ENCODE measurements at regions not wholly inside any gene's neighbourhood (a gene's known extent, or its start where the extent isn't known, plus 50 kb on each side); places are given as distances from the start of the nearest gene placed in this dataset.
A peak's percentile ranks its signal among the peaks of the same experiment; 100 is the strongest.

- TF ChIP-seq EZH2 (IDR thresholded peaks at IDR 0.05; ENCODE audit: low read length, missing control alignments) = no peak
- H3K36me3 ChIP-seq (ENCODE audit: control insufficient read depth, insufficient read depth, low read length) = no peaks in the 10 kb centered on the region
These were observed 448.6 kb downstream of the ZNF608 start for GRCh38 chr5:124297826-124298225.

GRCh38 chr5:124292322-124292855, 454.1 kb downstream of the ZNF608 start:
- H3K36me3 ChIP-seq (ENCODE audit: control insufficient read depth, insufficient read depth, low read length) = no peaks in the 10 kb centered on the region
- H3K4me1 ChIP-seq (ENCODE audit: control insufficient read depth, extremely low read depth, insufficient read depth, low read length) = no peaks in the 10 kb centered on the region
- no peak overlapping the region for H2AFZ ChIP-seq (ENCODE audit: low read length)
- no peak overlapping the region for H3K4me2 ChIP-seq (ENCODE audit: extremely low read depth, insufficient read depth, low read length)
- H3K79me2 ChIP-seq (ENCODE audit: control insufficient read depth, insufficient read depth, low read length) = no peaks in the 10 kb centered on the region
- no peaks in the 10 kb centered on the region for H3K27me3 ChIP-seq (ENCODE audit: control insufficient read depth, insufficient read depth, low read length)
- H4K20me1 ChIP-seq (ENCODE audit: control insufficient read depth, extremely low read depth, insufficient read depth, low read length) = no peaks in the 10 kb centered on the region
- H3K4me3 ChIP-seq (replicated peaks in 1 of 4; ENCODE audit: control extremely low read depth in 1 of 4, insufficient read depth in 1 of 4, low read depth in 3 of 4, low read length in 4 of 4) = no peak overlapping the region
- H3K9me3 ChIP-seq (ENCODE audit: control insufficient read depth, insufficient read depth, low read depth, low read length) = no peaks in the 10 kb centered on the region
- no peak for DNase-seq (ENCODE audit: low read depth in 2 of 2)
- TF ChIP-seq CTCF (conservative IDR thresholded peaks at IDR 0.05 in 1 of 2, IDR thresholded peaks at IDR 0.05 in 1 of 2; ENCODE audit: low read depth in 1 of 2, low read length in 2 of 2) = no peak
- no peak for TF ChIP-seq EZH2 (IDR thresholded peaks at IDR 0.05; ENCODE audit: low read length, missing control alignments)
- no peak overlapping the region for H3K27ac ChIP-seq (ENCODE audit: insufficient read depth, low read length)
- no peak overlapping the region for H3K9ac ChIP-seq (ENCODE audit: insufficient read depth, low read length)

More at GRCh38 chr5:124297826-124298225, 448.6 kb downstream of the ZNF608 start:
- Histone ChIP-seq H3K4me2 (ENCODE audit: extremely low read depth, insufficient read depth, low read length) (no peak overlapping the region), H2AFZ (ENCODE audit: low read length) (no peak overlapping the region), H3K4me3 (replicated peaks in 1 of 4; ENCODE audit: control extremely low read depth in 1 of 4, insufficient read depth in 1 of 4, low read depth in 3 of 4, low read length in 4 of 4) (no peak overlapping the region), H3K4me1 (ENCODE audit: control insufficient read depth, extremely low read depth, insufficient read depth, low read length) (no peaks in the 10 kb centered on the region), H4K20me1 (ENCODE audit: control insufficient read depth, extremely low read depth, insufficient read depth, low read length) (no peaks in the 10 kb centered on the region), H3K79me2 (ENCODE audit: control insufficient read depth, insufficient read depth, low read length) (no peaks in the 10 kb centered on the region), H3K9me3 (ENCODE audit: control insufficient read depth, insufficient read depth, low read depth, low read length) (no peaks in the 10 kb centered on the region), H3K27ac (ENCODE audit: insufficient read depth, low read length) (no peak overlapping the region), H3K27me3 (ENCODE audit: control insufficient read depth, insufficient read depth, low read length) (no peaks in the 10 kb centered on the region), H3K9ac (ENCODE audit: insufficient read depth, low read length) (no peak overlapping the region)
- peak in 1 of 2 donors; percentile 10 for DNase-seq (ENCODE audit: low read depth in 2 of 2)

- no peak for DNase-seq (ENCODE audit: low read depth in 2 of 2)
- Histone ChIP-seq H3K4me2 (ENCODE audit: extremely low read depth, insufficient read depth, low read length) (no peak overlapping the region), H3K9me3 (ENCODE audit: control insufficient read depth, insufficient read depth, low read depth, low read length) (no peaks in the 10 kb centered on the region), H3K4me3 (replicated peaks in 1 of 4; ENCODE audit: control extremely low read depth in 1 of 4, insufficient read depth in 1 of 4, low read depth in 3 of 4, low read length in 4 of 4) (no peak overlapping the region), H3K9ac (ENCODE audit: insufficient read depth, low read length) (no peak overlapping the region), H3K79me2 (ENCODE audit: control insufficient read depth, insufficient read depth, low read length) (no peaks in the 10 kb centered on the region), H3K36me3 (ENCODE audit: control insufficient read depth, insufficient read depth, low read length) (no peaks in the 10 kb centered on the region), H3K4me1 (ENCODE audit: control insufficient read depth, extremely low read depth, insufficient read depth, low read length) (no peaks in the 10 kb centered on the region), H4K20me1 (ENCODE audit: control insufficient read depth, extremely low read depth, insufficient read depth, low read length) (no peaks in the 10 kb centered on the region), H3K27ac (ENCODE audit: insufficient read depth, low read length) (no peak overlapping the region), H2AFZ (ENCODE audit: low read length) (no peak overlapping the region), H3K27me3 (ENCODE audit: control insufficient read depth, insufficient read depth, low read length) (no peaks in the 10 kb centered on the region)
- TF ChIP-seq CTCF (conservative IDR thresholded peaks at IDR 0.05 in 1 of 2, IDR thresholded peaks at IDR 0.05 in 1 of 2; ENCODE audit: low read depth in 1 of 2, low read length in 2 of 2) (no peak), EZH2 (IDR thresholded peaks at IDR 0.05; ENCODE audit: low read length, missing control alignments) (no peak)
These were observed 456.7 kb downstream of the ZNF608 start for GRCh38 chr5:124289641-124290311.

All from fibroblast of lung (primary cell).